ENCODE measurements at regions not wholly inside any gene's neighbourhood (a gene's known extent, or its start where the extent isn't known, plus 50 kb on each side); places are given as distances from the start of the nearest gene placed in this dataset.

DNA sequence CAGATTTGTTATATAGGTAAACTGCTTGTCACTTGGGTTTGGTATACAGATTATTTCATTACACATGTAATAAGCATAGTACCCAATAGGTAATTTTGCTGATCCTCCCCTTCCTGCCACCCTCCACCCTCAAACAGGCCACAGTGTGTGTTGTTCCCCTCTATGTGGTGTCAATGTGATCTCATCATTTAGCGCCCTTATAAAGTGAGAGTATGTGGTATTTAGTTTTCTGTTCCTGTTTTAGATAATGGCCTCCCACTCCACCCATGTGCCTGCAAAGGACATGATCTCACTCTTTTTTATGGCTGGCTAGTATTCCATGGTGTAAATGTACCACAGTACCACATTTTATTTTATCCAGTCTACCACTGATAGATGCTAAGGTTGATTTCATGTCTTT lies 522.1 kb upstream of the LRRC7 start:
- no peak overlapping the region for H4K91ac ChIP-seq (ENCODE audit: low read depth, low read length)
- H3K36me3 ChIP-seq (ENCODE audit: control insufficient read depth in 1 of 2, insufficient read depth in 2 of 2, low read length in 2 of 2): no peaks in the 10 kb centered on the region
- no peak overlapping the region for H3K27ac ChIP-seq (ENCODE audit: low read depth, low read length)
- no peaks in the 10 kb centered on the region for H3K4me1 ChIP-seq (ENCODE audit: control insufficient read depth in 1 of 2, insufficient read depth in 2 of 2, low read length in 2 of 2)
- H3K79me2 ChIP-seq (ENCODE audit: control insufficient read depth, insufficient read depth, low read length, poor library complexity): no peaks in the 10 kb centered on the region
- no peaks in the 10 kb centered on the region for H3K79me1 ChIP-seq (ENCODE audit: low read length)
- no peak overlapping the region for H2BK120ac ChIP-seq (ENCODE audit: insufficient read depth, low read length, poor library complexity)
- no peaks in the 10 kb centered on the region for H3K9me3 ChIP-seq (ENCODE audit: insufficient read depth, low read depth, low read length)
- no peaks in the 10 kb centered on the region for H3K27me3 ChIP-seq (ENCODE audit: insufficient read depth, low read length)
- no CpG with 5 or more reads among the region's 1 CpG for WGBS (ENCODE audit: extremely low coverage, insufficient coverage, insufficient read length)
- H4K12ac ChIP-seq (ENCODE audit: low read depth, low read length): no peak overlapping the region
- no peak overlapping the region for H2BK5ac ChIP-seq (ENCODE audit: low read depth, low read length, poor library complexity)
- no peak overlapping the region for H3K4me2 ChIP-seq (ENCODE audit: low read length)
- no peak overlapping the region for H3K4me3 ChIP-seq (ENCODE audit: low read depth, low read length)
- H2AK5ac ChIP-seq (ENCODE audit: low read length): no peak overlapping the region
- no peak overlapping the region for H3K23ac ChIP-seq (ENCODE audit: low read length)
- no peak overlapping the region for H4K8ac ChIP-seq (ENCODE audit: low read depth, low read length)
- H3K14ac ChIP-seq (ENCODE audit: low read length): no peak overlapping the region
- H3K9ac ChIP-seq (ENCODE audit: low read length): no peak overlapping the region
- H2BK12ac ChIP-seq (ENCODE audit: low read length): no peak overlapping the region
- H2AFZ ChIP-seq (ENCODE audit: insufficient read depth, low read length, poor library complexity): no peak overlapping the region
- DNase-seq: no peak
- H3K4ac ChIP-seq (ENCODE audit: low read depth, low read length): no peak overlapping the region
- H3K18ac ChIP-seq (ENCODE audit: low read length): no peak overlapping the region

DNA sequence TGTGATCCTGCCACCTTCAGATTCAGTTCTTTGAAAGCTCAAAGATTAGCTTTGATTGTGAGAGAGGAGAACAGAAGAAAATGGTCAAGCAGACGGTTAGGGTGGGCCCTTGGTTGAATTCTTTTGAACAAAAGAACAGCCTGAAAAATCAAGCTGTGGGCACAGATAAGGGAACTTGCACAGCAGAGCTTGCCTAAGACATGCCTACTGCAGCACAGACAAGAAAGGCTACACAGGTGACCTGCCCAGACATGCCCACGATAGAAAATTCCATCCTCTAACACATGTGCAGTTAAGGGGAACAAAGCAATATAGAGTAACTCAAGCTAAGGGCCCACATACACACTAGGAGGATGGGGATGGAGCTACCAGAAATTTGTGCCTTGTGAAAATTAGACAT lies 512.5 kb upstream of the LRRC7 start:
- no peak overlapping the region for H3K4me3 ChIP-seq (ENCODE audit: low read depth, low read length)
- H3K36me3 ChIP-seq (ENCODE audit: control insufficient read depth in 1 of 2, insufficient read depth in 2 of 2, low read length in 2 of 2): no peaks in the 10 kb centered on the region
- no peaks in the 10 kb centered on the region for H3K4me1 ChIP-seq (ENCODE audit: control insufficient read depth in 1 of 2, insufficient read depth in 2 of 2, low read length in 2 of 2)
- peak overlapping the region; percentile 32 for H4K8ac ChIP-seq (ENCODE audit: low read depth, low read length)
- no peak for DNase-seq
- H3K79me2 ChIP-seq (ENCODE audit: control insufficient read depth, insufficient read depth, low read length, poor library complexity): no peaks in the 10 kb centered on the region
- WGBS (ENCODE audit: extremely low coverage, insufficient coverage, insufficient read length): no CpG with 5 or more reads among the region's 2 CpGs
- no peak overlapping the region for H3K14ac ChIP-seq (ENCODE audit: low read length)
- H3K27me3 ChIP-seq (ENCODE audit: insufficient read depth, low read length): no peaks in the 10 kb centered on the region
- no peak overlapping the region for H3K4ac ChIP-seq (ENCODE audit: low read depth, low read length)
- H2BK12ac ChIP-seq (ENCODE audit: low read length): no peak overlapping the region
- H4K12ac ChIP-seq (ENCODE audit: low read depth, low read length): no peak overlapping the region
- no peak overlapping the region for H3K27ac ChIP-seq (ENCODE audit: low read depth, low read length)
- H2AFZ ChIP-seq (ENCODE audit: insufficient read depth, low read length, poor library complexity): no peak overlapping the region
- no peak overlapping the region for H3K23ac ChIP-seq (ENCODE audit: low read length)
- H3K4me2 ChIP-seq (ENCODE audit: low read length): no peak overlapping the region
- peak overlapping the region; percentile 32 for H4K91ac ChIP-seq (ENCODE audit: low read depth, low read length)
- H2BK5ac ChIP-seq (ENCODE audit: low read depth, low read length, poor library complexity): peak overlapping the region; percentile 43
- H3K79me1 ChIP-seq (ENCODE audit: low read length): peaks cover 2% of the 10 kb centered on the region
- H3K9me3 ChIP-seq (ENCODE audit: insufficient read depth, low read depth, low read length): no peaks in the 10 kb centered on the region
- H2BK120ac ChIP-seq (ENCODE audit: insufficient read depth, low read length, poor library complexity): peak overlapping the region; percentile 15
- no peak overlapping the region for H3K18ac ChIP-seq (ENCODE audit: low read length)
- no peak overlapping the region for H3K9ac ChIP-seq (ENCODE audit: low read length)
- H2AK5ac ChIP-seq (ENCODE audit: low read length): no peak overlapping the region

DNA sequence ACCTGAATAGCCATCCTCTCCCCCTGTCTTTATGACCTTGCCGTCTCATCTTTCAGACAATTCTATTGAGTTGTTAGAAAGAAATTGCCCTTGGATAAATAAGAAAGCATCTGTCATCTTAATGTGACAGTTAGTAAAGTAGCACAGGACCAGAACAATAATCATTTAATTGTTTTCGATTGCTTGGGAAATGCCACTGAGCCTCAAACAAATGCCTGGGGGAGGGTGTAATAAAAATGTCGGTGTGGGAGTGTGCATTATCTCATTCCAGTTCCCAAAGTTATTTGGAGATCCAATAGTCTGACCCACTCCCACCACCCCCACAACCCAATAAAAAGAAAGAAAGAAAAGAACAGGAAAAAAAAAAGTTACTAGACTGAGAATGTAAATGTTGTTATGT lies 509.3 kb upstream of the LRRC7 start:
- no peaks in the 10 kb centered on the region for H3K36me3 ChIP-seq (ENCODE audit: control insufficient read depth in 1 of 2, insufficient read depth in 2 of 2, low read length in 2 of 2)
- H2BK12ac ChIP-seq (ENCODE audit: low read length): no peak overlapping the region
- no peak overlapping the region for H3K4me2 ChIP-seq (ENCODE audit: low read length)
- H2AK5ac ChIP-seq (ENCODE audit: low read length): no peak overlapping the region
- no peak overlapping the region for H4K12ac ChIP-seq (ENCODE audit: low read depth, low read length)
- H3K9me3 ChIP-seq (ENCODE audit: insufficient read depth, low read depth, low read length): no peaks in the 10 kb centered on the region
- no peak overlapping the region for H3K27ac ChIP-seq (ENCODE audit: low read depth, low read length)
- WGBS (ENCODE audit: extremely low coverage, insufficient coverage, insufficient read length): no CpG with 5 or more reads among the region's 3 CpGs
- no peak overlapping the region for H2BK5ac ChIP-seq (ENCODE audit: low read depth, low read length, poor library complexity)
- H2BK120ac ChIP-seq (ENCODE audit: insufficient read depth, low read length, poor library complexity): no peak overlapping the region
- no peak overlapping the region for H3K23ac ChIP-seq (ENCODE audit: low read length)
- peaks cover 2% of the 10 kb centered on the region for H3K79me1 ChIP-seq (ENCODE audit: low read length)
- H4K8ac ChIP-seq (ENCODE audit: low read depth, low read length): no peak overlapping the region
- H3K4me3 ChIP-seq (ENCODE audit: low read depth, low read length): no peak overlapping the region
- no peaks in the 10 kb centered on the region for H3K27me3 ChIP-seq (ENCODE audit: insufficient read depth, low read length)
- H3K14ac ChIP-seq (ENCODE audit: low read length): no peak overlapping the region
- H3K4ac ChIP-seq (ENCODE audit: low read depth, low read length): no peak overlapping the region
- H3K4me1 ChIP-seq (ENCODE audit: control insufficient read depth in 1 of 2, insufficient read depth in 2 of 2, low read length in 2 of 2): no peaks in the 10 kb centered on the region
- H3K79me2 ChIP-seq (ENCODE audit: control insufficient read depth, insufficient read depth, low read length, poor library complexity): no peaks in the 10 kb centered on the region
- H3K18ac ChIP-seq (ENCODE audit: low read length): no peak overlapping the region
- H2AFZ ChIP-seq (ENCODE audit: insufficient read depth, low read length, poor library complexity): no peak overlapping the region
- no peak overlapping the region for H3K9ac ChIP-seq (ENCODE audit: low read length)
- no peak for DNase-seq
- peak overlapping the region; percentile 14 for H4K91ac ChIP-seq (ENCODE audit: low read depth, low read length)

DNA sequence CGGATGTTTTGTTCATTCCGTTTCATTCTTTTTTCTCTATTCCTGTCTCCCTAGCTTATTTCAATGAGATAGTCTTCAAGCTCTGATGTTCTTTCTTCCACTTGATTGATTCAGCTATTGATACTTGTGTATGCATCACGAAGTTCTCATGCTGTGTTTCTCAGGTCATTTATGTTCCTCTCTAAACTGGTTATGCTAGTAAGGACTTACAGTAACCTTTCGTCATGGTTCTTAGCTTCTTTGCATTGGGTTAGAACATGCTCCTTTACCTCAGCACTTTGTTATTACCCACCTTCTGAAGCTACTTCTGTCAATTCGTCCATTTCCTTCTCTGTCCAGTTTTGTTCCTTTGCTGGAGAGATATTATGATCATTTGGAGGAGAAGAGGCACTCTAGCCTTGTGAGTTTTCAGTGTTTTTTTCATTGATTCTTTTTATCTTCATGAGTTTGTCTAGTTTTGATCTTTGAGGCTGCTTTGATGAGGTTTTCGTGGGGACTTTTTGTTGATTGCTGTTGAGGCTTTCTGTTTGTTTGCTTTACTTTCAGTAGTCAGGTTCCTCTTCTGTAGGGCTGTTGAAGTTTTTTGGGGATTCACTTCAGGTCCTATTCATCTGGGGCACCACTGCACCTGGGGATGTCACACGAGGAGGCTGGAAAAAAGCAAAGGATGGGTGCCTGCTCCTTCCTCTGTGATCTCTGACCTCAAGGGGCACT lies 496.9 kb upstream of the LRRC7 start:
- Histone ChIP-seq H2BK120ac (ENCODE audit: insufficient read depth, low read length, poor library complexity) (no peak overlapping the region), H3K79me1 (ENCODE audit: low read length) (no peaks in the 10 kb centered on the region), H4K91ac (ENCODE audit: low read depth, low read length) (no peak overlapping the region), H3K27me3 (ENCODE audit: insufficient read depth, low read length) (no peaks in the 10 kb centered on the region), H3K9me3 (ENCODE audit: insufficient read depth, low read depth, low read length) (peaks cover 6% of the 10 kb centered on the region), H3K18ac (ENCODE audit: low read length) (no peak overlapping the region), H2AFZ (ENCODE audit: insufficient read depth, low read length, poor library complexity) (no peak overlapping the region), H3K4me1 (ENCODE audit: control insufficient read depth in 1 of 2, insufficient read depth in 2 of 2, low read length in 2 of 2) (no peaks in the 10 kb centered on the region), H3K4me3 (ENCODE audit: low read depth, low read length) (no peak overlapping the region), H4K8ac (ENCODE audit: low read depth, low read length) (no peak overlapping the region), H3K27ac (ENCODE audit: low read depth, low read length) (no peak overlapping the region), H3K23ac (ENCODE audit: low read length) (no peak overlapping the region), H3K4me2 (ENCODE audit: low read length) (no peak overlapping the region), H3K4ac (ENCODE audit: low read depth, low read length) (no peak overlapping the region), H3K9ac (ENCODE audit: low read length) (no peak overlapping the region), H3K14ac (ENCODE audit: low read length) (no peak overlapping the region), H4K12ac (ENCODE audit: low read depth, low read length) (no peak overlapping the region), H3K36me3 (ENCODE audit: control insufficient read depth in 1 of 2, insufficient read depth in 2 of 2, low read length in 2 of 2) (no peaks in the 10 kb centered on the region), H2BK5ac (ENCODE audit: low read depth, low read length, poor library complexity) (no peak overlapping the region), H2AK5ac (ENCODE audit: low read length) (no peak overlapping the region), H3K79me2 (ENCODE audit: control insufficient read depth, insufficient read depth, low read length, poor library complexity) (no peaks in the 10 kb centered on the region), H2BK12ac (ENCODE audit: low read length) (no peak overlapping the region)
- WGBS (ENCODE audit: extremely low coverage, insufficient coverage, insufficient read length): no CpG with 5 or more reads among the region's 7 CpGs
- no peak for DNase-seq

All from trophoblast cell (in vitro differentiated cells and primary cell).